HEK293 (cell line): ENCODE measurements at regions not wholly inside any gene's neighbourhood (a gene's known extent, or its start where the extent isn't known, plus 50 kb on each side); places are given as distances from the start of the nearest gene placed in this dataset.

Experiments used
- FEZF1 ChIP-seq: fragments of 450-650 bp; formaldehyde crosslinking; IDR thresholded peaks from 2 replicates; pipeline ENCODE4 v1.5.1; 2016; ENCODE audit warnings: missing biosample characterization, missing genetic modification characterization
- GLIS1 ChIP-seq: fragments of 450-650 bp; formaldehyde crosslinking; IDR thresholded peaks from 2 replicates; pipeline ENCODE4 v1.5.1; 2016; ENCODE audit warnings: missing biosample characterization, missing genetic modification characterization
- IKZF3 ChIP-seq: fragments of 450-650 bp; IDR thresholded peaks from 2 replicates; pipeline ENCODE4 v1.5.0; 2018; ENCODE audit warnings: missing biosample characterization, mild to moderate bottlenecking, missing genetic modification characterization, moderate library complexity
- MZF1 ChIP-seq: fragments of 450-650 bp; formaldehyde crosslinking; IDR thresholded peaks from 2 replicates; pipeline ENCODE4 v1.5.1; 2017; ENCODE audit warnings: missing biosample characterization, missing genetic modification characterization, borderline replicate concordance
- SCRT2 ChIP-seq: fragments of 450-650 bp; formaldehyde crosslinking; IDR thresholded peaks from 2 replicates; pipeline ENCODE4 v1.5.1; 2016; ENCODE audit warnings: missing biosample characterization, missing genetic modification characterization
- SP7 ChIP-seq: fragments of 450-650 bp; formaldehyde crosslinking; IDR thresholded peaks from 2 replicates; pipeline ENCODE4 v1.5.1; 2016; ENCODE audit warnings: missing biosample characterization, missing genetic modification characterization
- YY1 ChIP-seq: fragments of 450-650 bp; formaldehyde crosslinking; IDR thresholded peaks from 2 replicates; pipeline ENCODE4 v1.5.1; 2018; ENCODE audit warnings: missing biosample characterization, missing genetic modification characterization
- ZBTB20 ChIP-seq: fragments of 450-650 bp; formaldehyde crosslinking; IDR thresholded peaks from 2 replicates; pipeline ENCODE4 v1.5.1; 2016; ENCODE audit warnings: missing biosample characterization, missing genetic modification characterization
- ZBTB8A ChIP-seq: fragments of 450-650 bp; formaldehyde crosslinking; IDR thresholded peaks from 2 replicates; pipeline ENCODE4 v1.5.1; 2016; ENCODE audit warnings: missing biosample characterization, missing genetic modification characterization
- ZEB2 ChIP-seq: fragments of 450-650 bp; formaldehyde crosslinking; IDR thresholded peaks from 2 replicates; pipeline ENCODE4 v1.5.1; 2016; ENCODE audit warnings: missing biosample characterization, missing genetic modification characterization
- ZFP41 ChIP-seq: fragments of 450-650 bp; formaldehyde crosslinking; IDR thresholded peaks from 2 replicates; pipeline ENCODE4 v1.5.1; 2016; ENCODE audit warnings: missing biosample characterization, missing genetic modification characterization, borderline replicate concordance
- ZNF132 ChIP-seq: fragments of 450-650 bp; formaldehyde crosslinking; IDR thresholded peaks from 2 replicates; pipeline ENCODE4 v1.5.1; 2017; ENCODE audit warnings: missing biosample characterization, missing genetic modification characterization, borderline replicate concordance
- ZNF184 ChIP-seq: fragments of 450-650 bp; IDR thresholded peaks from 2 replicates; pipeline ENCODE4 v1.5.1; 2018; ENCODE audit warnings: missing biosample characterization, mild to moderate bottlenecking, missing genetic modification characterization
- ZNF24 ChIP-seq: fragments of 450-650 bp; formaldehyde crosslinking; IDR thresholded peaks from 2 replicates; pipeline ENCODE4 v1.5.1; 2016; ENCODE audit warnings: missing biosample characterization, missing genetic modification characterization
- ZNF248 ChIP-seq: fragments of 450-650 bp; formaldehyde crosslinking; IDR thresholded peaks from 2 replicates; pipeline ENCODE4 v1.5.1; 2017; ENCODE audit warnings: missing biosample characterization, missing genetic modification characterization
- ZNF324 ChIP-seq: fragments of 450-650 bp; formaldehyde crosslinking; IDR thresholded peaks from 2 replicates; pipeline ENCODE4 v1.5.1; 2016; ENCODE audit warnings: missing biosample characterization, missing genetic modification characterization
- ZNF423 ChIP-seq: fragments of 450-650 bp; formaldehyde crosslinking; IDR thresholded peaks from 2 replicates; pipeline ENCODE4 v1.5.1; 2016; ENCODE audit warnings: missing biosample characterization, missing genetic modification characterization
- ZNF449 ChIP-seq: fragments of 450-650 bp; formaldehyde crosslinking; IDR thresholded peaks from 2 replicates; pipeline ENCODE4 v1.5.1; 2017; ENCODE audit warnings: missing biosample characterization, mild to moderate bottlenecking, missing genetic modification characterization, moderate library complexity
- ZNF488 ChIP-seq: fragments of 450-650 bp; formaldehyde crosslinking; IDR thresholded peaks from 2 replicates; pipeline ENCODE4 v1.5.1; 2016; ENCODE audit warnings: missing biosample characterization, missing genetic modification characterization
- ZNF660 ChIP-seq: fragments of 450-650 bp; IDR thresholded peaks from 2 replicates; pipeline ENCODE4 v1.5.1; 2018; ENCODE audit warnings: missing biosample characterization, mild to moderate bottlenecking, missing genetic modification characterization
- ZNF701 ChIP-seq: fragments of 450-650 bp; formaldehyde crosslinking; IDR thresholded peaks from 2 replicates; pipeline ENCODE4 v1.5.1; 2016; ENCODE audit warnings: missing biosample characterization, missing genetic modification characterization
- ZNF776 ChIP-seq: fragments of 450-650 bp; formaldehyde crosslinking; IDR thresholded peaks from 2 replicates; pipeline ENCODE4 v1.5.0; 2017; ENCODE audit warnings: missing biosample characterization, missing genetic modification characterization, borderline replicate concordance
- ZNF791 ChIP-seq: fragments of 450-650 bp; formaldehyde crosslinking; IDR thresholded peaks from 2 replicates; pipeline ENCODE4 v1.5.1; 2016; ENCODE audit warnings: missing biosample characterization, missing genetic modification characterization
- ZSCAN16 ChIP-seq: fragments of 450-650 bp; formaldehyde crosslinking; IDR thresholded peaks from 2 replicates; pipeline ENCODE4 v1.5.1; 2016; ENCODE audit warnings: missing biosample characterization, missing genetic modification characterization
- ZSCAN23 ChIP-seq: fragments of 450-650 bp; formaldehyde crosslinking; IDR thresholded peaks from 2 replicates; pipeline ENCODE4 v1.5.1; 2016; ENCODE audit warnings: missing biosample characterization, missing genetic modification characterization
- TF ChIP-seq, protein P1 (sequence below): fragments of 450-650 bp; IDR thresholded peaks from 2 replicates; pipeline ENCODE4 v1.5.1; 2018; ENCODE audit warnings: missing biosample characterization, missing genetic modification characterization
- TF ChIP-seq, protein P2 (sequence below): fragments of 450-650 bp; formaldehyde crosslinking; IDR thresholded peaks from 2 replicates; pipeline ENCODE4 v1.5.1; 2016; ENCODE audit warnings: missing biosample characterization, missing genetic modification characterization
- TF ChIP-seq, protein P3 (sequence below): fragments of 450-650 bp; formaldehyde crosslinking; IDR thresholded peaks from 2 replicates; pipeline ENCODE4; 2016; ENCODE audit warnings: missing biosample characterization, missing genetic modification characterization

DNA sequence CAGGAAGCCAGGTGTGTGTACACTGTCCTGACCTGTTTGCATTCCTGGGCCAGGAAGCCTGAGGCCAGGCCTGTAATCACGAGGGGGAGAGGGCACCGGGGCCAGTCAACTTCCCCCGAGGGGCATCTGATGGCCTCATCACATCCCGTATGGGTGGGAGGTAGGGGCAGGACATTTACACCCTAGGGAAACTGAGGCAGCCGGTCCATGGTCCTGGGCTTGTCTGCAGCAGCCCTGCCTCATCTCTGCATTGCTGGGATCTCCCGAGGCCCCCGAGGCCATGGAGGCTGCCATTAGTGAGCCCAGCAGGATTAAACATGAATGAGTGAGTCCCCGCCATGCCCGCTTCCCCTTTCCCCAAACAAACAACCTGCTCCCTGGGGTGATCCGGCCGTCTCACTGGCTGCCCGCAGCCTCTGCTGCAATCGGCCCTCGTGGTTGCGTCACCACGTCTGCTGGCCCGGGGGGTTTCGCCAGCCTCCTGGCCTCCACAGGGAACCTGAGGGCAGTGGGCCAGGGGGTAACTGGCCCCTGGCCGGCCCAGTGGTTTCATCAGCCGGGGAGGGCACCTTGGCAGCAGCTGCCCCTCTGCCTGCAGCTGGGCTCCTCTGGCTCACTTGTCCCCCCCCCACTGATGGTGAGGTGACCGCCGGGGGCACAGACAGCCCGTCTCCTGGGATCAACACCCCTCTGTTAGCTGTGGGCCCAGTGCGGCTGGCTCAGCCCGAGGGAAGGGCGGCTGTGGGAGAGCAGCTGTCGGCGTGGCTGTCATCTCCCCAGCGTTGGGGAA lies 88.3 kb upstream of the GSE1 start (continued):
- TF ChIP-seq ZNF423 (tag by site-specific recombination) (peak; percentile 94), ZNF24 (tag by site-specific recombination) (peak; percentile 68; the same call in 1 of the 2 replicates), ZNF324 (tag by site-specific recombination) (peak; percentile 44; the same call in 1 of the 2 replicates), YY1 (peak; percentile 72; the same call in 1 of the 2 replicates), SCRT2 (tag by site-specific recombination) (0 out of 2 replicates have a peak, but pooled peaks have one; percentile 26), ZNF184 (no peak), ZSCAN16 (tag by site-specific recombination) (no peak), ZNF701 (tag by site-specific recombination) (0 out of 2 replicates have a peak, but pooled peaks have one; percentile 11), ZBTB20 (peak; percentile 7; the same call in 1 of the 2 replicates), ZNF132 (tag by site-specific recombination) (no peak), FEZF1 (tag by site-specific recombination) (peak; percentile 42; the same call in 1 of the 2 replicates), ZNF449 (tag by site-specific recombination) (peak; percentile 55), ZNF488 (peak; percentile 9; the same call in 1 of the 2 replicates), MZF1 (tag by site-specific recombination) (peak; percentile 48; the same call in 1 of the 2 replicates), ZBTB8A (tag by site-specific recombination) (peak; percentile 88), ZNF776 (tag by site-specific recombination) (no peak), SP7 (tag by site-specific recombination) (peak; percentile 66), ZNF791 (no peak), ZFP41 (tag by site-specific recombination) (no peak), IKZF3 (tag by site-specific recombination) (peak; percentile 91), GLIS1 (tag by site-specific recombination) (peak; percentile 69), ZSCAN23 (tag by site-specific recombination) (0 out of 2 replicates have a peak, but pooled peaks have one; percentile 52), ZEB2 (peak; percentile 79; the same call in 1 of the 2 replicates), ZNF248 (tag by site-specific recombination) (no peak), ZNF660 (tag by site-specific recombination) (peak; percentile 63; the same call in 1 of the 2 replicates)
- TF ChIP-seq, protein P1, sequence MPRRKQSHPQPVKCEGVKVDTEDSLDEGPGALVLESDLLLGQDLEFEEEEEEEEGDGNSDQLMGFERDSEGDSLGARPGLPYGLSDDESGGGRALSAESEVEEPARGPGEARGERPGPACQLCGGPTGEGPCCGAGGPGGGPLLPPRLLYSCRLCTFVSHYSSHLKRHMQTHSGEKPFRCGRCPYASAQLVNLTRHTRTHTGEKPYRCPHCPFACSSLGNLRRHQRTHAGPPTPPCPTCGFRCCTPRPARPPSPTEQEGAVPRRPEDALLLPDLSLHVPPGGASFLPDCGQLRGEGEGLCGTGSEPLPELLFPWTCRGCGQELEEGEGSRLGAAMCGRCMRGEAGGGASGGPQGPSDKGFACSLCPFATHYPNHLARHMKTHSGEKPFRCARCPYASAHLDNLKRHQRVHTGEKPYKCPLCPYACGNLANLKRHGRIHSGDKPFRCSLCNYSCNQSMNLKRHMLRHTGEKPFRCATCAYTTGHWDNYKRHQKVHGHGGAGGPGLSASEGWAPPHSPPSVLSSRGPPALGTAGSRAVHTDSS (tag by site-specific recombination), result no peak
- TF ChIP-seq, protein P2, sequence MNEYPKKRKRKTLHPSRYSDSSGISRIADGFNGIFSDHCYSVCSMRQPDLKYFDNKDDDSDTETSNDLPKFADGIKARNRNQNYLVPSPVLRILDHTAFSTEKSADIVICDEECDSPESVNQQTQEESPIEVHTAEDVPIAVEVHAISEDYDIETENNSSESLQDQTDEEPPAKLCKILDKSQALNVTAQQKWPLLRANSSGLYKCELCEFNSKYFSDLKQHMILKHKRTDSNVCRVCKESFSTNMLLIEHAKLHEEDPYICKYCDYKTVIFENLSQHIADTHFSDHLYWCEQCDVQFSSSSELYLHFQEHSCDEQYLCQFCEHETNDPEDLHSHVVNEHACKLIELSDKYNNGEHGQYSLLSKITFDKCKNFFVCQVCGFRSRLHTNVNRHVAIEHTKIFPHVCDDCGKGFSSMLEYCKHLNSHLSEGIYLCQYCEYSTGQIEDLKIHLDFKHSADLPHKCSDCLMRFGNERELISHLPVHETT, result no peak
- TF ChIP-seq, protein P3, sequence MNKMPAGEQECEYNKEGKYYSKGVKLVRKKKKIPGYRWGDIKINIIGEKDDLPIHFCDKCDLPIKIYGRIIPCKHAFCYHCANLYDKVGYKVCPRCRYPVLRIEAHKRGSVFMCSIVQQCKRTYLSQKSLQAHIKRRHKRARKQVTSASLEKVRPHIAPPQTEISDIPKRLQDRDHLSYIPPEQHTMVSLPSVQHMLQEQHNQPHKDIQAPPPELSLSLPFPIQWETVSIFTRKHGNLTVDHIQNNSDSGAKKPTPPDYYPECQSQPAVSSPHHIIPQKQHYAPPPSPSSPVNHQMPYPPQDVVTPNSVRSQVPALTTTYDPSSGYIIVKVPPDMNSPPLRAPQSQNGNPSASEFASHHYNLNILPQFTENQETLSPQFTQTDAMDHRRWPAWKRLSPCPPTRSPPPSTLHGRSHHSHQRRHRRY (tag by site-specific recombination), result no peak
